ENCODE measurements at regions not wholly inside any gene's neighbourhood (a gene's known extent, or its start where the extent isn't known, plus 50 kb on each side); places are given as distances from the start of the nearest gene placed in this dataset.

- Mint-ChIP-seq H3K27me3 (ENCODE audit: low read depth) (no peaks in the 10 kb centered on the region), H3K36me3 (ENCODE audit: low read depth) (peaks cover 15% of the 10 kb centered on the region), H3K4me1 (no peaks in the 10 kb centered on the region), H3K27ac (ENCODE audit: unreplicated experiment) (no peak overlapping the region), H3K9me3 (peaks cover 12% of the 10 kb centered on the region), H3K4me3 (no peak overlapping the region)
- TF ChIP-seq CTCF (conservative IDR thresholded peaks at IDR 0.05): no peak
- DNase-seq (ENCODE audit: low read depth, low spot score): no peak
Measured at GRCh38 chr20:29299811-29300578, 1957.5 kb upstream of the DEFB115 start.

- H3K36me3 Mint-ChIP-seq (ENCODE audit: low read depth): peaks cover 23% of the 10 kb centered on the region
Measured at GRCh38 chr20:29300579-29301551, 1956.6 kb upstream of the DEFB115 start.

GRCh38 chr20:29301624-29302259 lies 1955.7 kb upstream of the DEFB115 start:
- no peaks in the 10 kb centered on the region for H3K27me3 Mint-ChIP-seq (ENCODE audit: low read depth)
- DNase-seq (ENCODE audit: low read depth, low spot score): no peak
- no peak overlapping the region for H3K27ac Mint-ChIP-seq (ENCODE audit: unreplicated experiment)
- H3K9me3 Mint-ChIP-seq: peaks cover 27% of the 10 kb centered on the region
- H3K4me3 Mint-ChIP-seq: no peak overlapping the region
- peaks cover 29% of the 10 kb centered on the region for H3K36me3 Mint-ChIP-seq (ENCODE audit: low read depth)
- TF ChIP-seq CTCF (conservative IDR thresholded peaks at IDR 0.05): no peak
- no peaks in the 10 kb centered on the region for H3K4me1 Mint-ChIP-seq

More at GRCh38 chr20:29300579-29301551, 1956.6 kb upstream of the DEFB115 start:
- no peak for DNase-seq (ENCODE audit: low read depth, low spot score)
- Mint-ChIP-seq H3K27me3 (ENCODE audit: low read depth) (no peaks in the 10 kb centered on the region), H3K4me3 (no peak overlapping the region), H3K27ac (ENCODE audit: unreplicated experiment) (no peak overlapping the region), H3K4me1 (no peaks in the 10 kb centered on the region), H3K9me3 (peaks cover 21% of the 10 kb centered on the region)
- no peak for TF ChIP-seq CTCF (conservative IDR thresholded peaks at IDR 0.05)

GRCh38 chr20:29302979-29303644 lies 1954.4 kb upstream of the DEFB115 start:
- H3K9me3 Mint-ChIP-seq: peaks cover 31% of the 10 kb centered on the region
- H3K4me3 Mint-ChIP-seq: no peak overlapping the region
- H3K27ac Mint-ChIP-seq (ENCODE audit: unreplicated experiment): no peak overlapping the region
- no peak for DNase-seq (ENCODE audit: low read depth, low spot score)
- no peaks in the 10 kb centered on the region for H3K4me1 Mint-ChIP-seq
- TF ChIP-seq CTCF (conservative IDR thresholded peaks at IDR 0.05): no peak
- H3K36me3 Mint-ChIP-seq (ENCODE audit: low read depth): peaks cover 33% of the 10 kb centered on the region
- H3K27me3 Mint-ChIP-seq (ENCODE audit: low read depth): no peaks in the 10 kb centered on the region

All from neural crest cell (in vitro differentiated cells).